ENCODE measurements at regions not wholly inside any gene's neighbourhood (a gene's known extent, or its start where the extent isn't known, plus 50 kb on each side); places are given as distances from the start of the nearest gene placed in this dataset.

- no peak overlapping the region for H2AFZ ChIP-seq (ENCODE audit: low read depth, low read length)
- TF ChIP-seq CTCF (IDR thresholded peaks at IDR 0.05; ENCODE audit: low read depth, low read length) (no peak), EZH2phosphoT487 (IDR thresholded peaks at IDR 0.05; ENCODE audit: low read depth) (no peak)
- H3K27ac ChIP-seq (ENCODE audit: low read length), result no peak overlapping the region
- H3K9me3 ChIP-seq (ENCODE audit: insufficient read depth, low read length), result no peaks in the 10 kb centered on the region
- peaks cover 16% of the 10 kb centered on the region; the same call in 1 of the 2 replicates for H3K27me3 ChIP-seq (ENCODE audit: low read depth, low read length)
- H3K4me2 ChIP-seq (ENCODE audit: low read length), result no peak overlapping the region
- H3K9ac ChIP-seq (ENCODE audit: low read length), result no peak overlapping the region
- H3K79me2 ChIP-seq (ENCODE audit: low read length), result no peaks in the 10 kb centered on the region
- H4K20me1 ChIP-seq (ENCODE audit: insufficient read depth, low read length), result no peaks in the 10 kb centered on the region
- no peaks in the 10 kb centered on the region for H3K36me3 ChIP-seq (replicated peaks; ENCODE audit: low read depth, low read length)
- H3K4me3 ChIP-seq (ENCODE audit: low read length), result no peak overlapping the region
- no peaks in the 10 kb centered on the region for H3K4me1 ChIP-seq (ENCODE audit: low read length)
Observed at GRCh38 chr15:96049323-96049722, 281.2 kb upstream of the NR2F2 start.

GRCh38 chr15:96049766-96050165 lies 280.7 kb upstream of the NR2F2 start:
- no peaks in the 10 kb centered on the region for H3K4me1 ChIP-seq (ENCODE audit: low read length)
- no peak overlapping the region for H3K4me3 ChIP-seq (ENCODE audit: low read length)
- no peaks in the 10 kb centered on the region for H3K9me3 ChIP-seq (ENCODE audit: insufficient read depth, low read length)
- no peaks in the 10 kb centered on the region for H3K36me3 ChIP-seq (replicated peaks; ENCODE audit: low read depth, low read length)
- no peaks in the 10 kb centered on the region for H4K20me1 ChIP-seq (ENCODE audit: insufficient read depth, low read length)
- no peak overlapping the region for H2AFZ ChIP-seq (ENCODE audit: low read depth, low read length)
- TF ChIP-seq CTCF (IDR thresholded peaks at IDR 0.05; ENCODE audit: low read depth, low read length) (no peak), EZH2phosphoT487 (IDR thresholded peaks at IDR 0.05; ENCODE audit: low read depth) (no peak)
- no peak overlapping the region for H3K4me2 ChIP-seq (ENCODE audit: low read length)
- peaks cover 16% of the 10 kb centered on the region; the same call in 1 of the 2 replicates for H3K27me3 ChIP-seq (ENCODE audit: low read depth, low read length)
- no peak overlapping the region for H3K9ac ChIP-seq (ENCODE audit: low read length)
- H3K27ac ChIP-seq (ENCODE audit: low read length), result no peak overlapping the region
- no peaks in the 10 kb centered on the region for H3K79me2 ChIP-seq (ENCODE audit: low read length)

- TF ChIP-seq CTCF (IDR thresholded peaks at IDR 0.05; ENCODE audit: low read depth, low read length) (no peak; the same call in 1 of the 2 replicates), EZH2phosphoT487 (IDR thresholded peaks at IDR 0.05; ENCODE audit: low read depth) (no peak)
- Histone ChIP-seq H3K9me3 (ENCODE audit: insufficient read depth, low read length) (no peaks in the 10 kb centered on the region), H3K4me1 (ENCODE audit: low read length) (no peaks in the 10 kb centered on the region), H3K36me3 (replicated peaks; ENCODE audit: low read depth, low read length) (no peaks in the 10 kb centered on the region), H3K4me3 (ENCODE audit: low read length) (no peak overlapping the region), H3K4me2 (ENCODE audit: low read length) (no peak overlapping the region), H3K27me3 (ENCODE audit: low read depth, low read length) (peaks cover 16% of the 10 kb centered on the region; the same call in 1 of the 2 replicates), H3K79me2 (ENCODE audit: low read length) (no peaks in the 10 kb centered on the region), H3K9ac (ENCODE audit: low read length) (no peak overlapping the region), H4K20me1 (ENCODE audit: insufficient read depth, low read length) (no peaks in the 10 kb centered on the region), H2AFZ (ENCODE audit: low read depth, low read length) (no peak overlapping the region), H3K27ac (ENCODE audit: low read length) (no peak overlapping the region)
Observed at GRCh38 chr15:96051598-96051997, 278.9 kb upstream of the NR2F2 start.

DNA sequence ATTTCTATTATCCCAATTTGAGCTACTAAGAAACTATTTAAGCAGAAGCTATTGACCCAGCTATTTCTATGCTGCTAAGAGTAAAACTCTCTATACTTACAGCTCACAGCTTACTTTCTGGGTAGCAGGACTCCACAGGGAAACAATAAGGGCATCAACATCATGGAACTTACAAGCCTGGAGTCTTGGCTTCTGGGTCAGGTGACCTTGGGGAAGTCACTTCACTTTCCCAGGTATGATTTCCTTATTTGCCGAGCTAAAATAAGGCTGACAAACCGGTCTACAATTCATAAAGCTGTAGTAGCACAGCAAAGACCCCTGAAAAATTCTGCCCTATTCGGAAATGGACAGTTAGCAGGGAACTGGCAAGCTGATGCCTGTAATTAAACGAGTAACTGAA lies 278.3 kb upstream of the NR2F2 start:
- Histone ChIP-seq H3K4me1 (ENCODE audit: low read length) (no peaks in the 10 kb centered on the region; the same call in 1 of the 2 replicates), H3K27me3 (ENCODE audit: low read depth, low read length) (peaks cover 16% of the 10 kb centered on the region; the same call in 1 of the 2 replicates), H3K9ac (ENCODE audit: low read length) (no peak overlapping the region), H4K20me1 (ENCODE audit: insufficient read depth, low read length) (no peaks in the 10 kb centered on the region), H3K27ac (ENCODE audit: low read length) (no peak overlapping the region), H3K4me2 (ENCODE audit: low read length) (no peak overlapping the region), H3K79me2 (ENCODE audit: low read length) (no peaks in the 10 kb centered on the region), H3K4me3 (ENCODE audit: low read length) (no peak overlapping the region), H3K9me3 (ENCODE audit: insufficient read depth, low read length) (no peaks in the 10 kb centered on the region), H2AFZ (ENCODE audit: low read depth, low read length) (no peak overlapping the region), H3K36me3 (replicated peaks; ENCODE audit: low read depth, low read length) (no peaks in the 10 kb centered on the region)
- TF ChIP-seq CTCF (IDR thresholded peaks at IDR 0.05; ENCODE audit: low read depth, low read length) (no peak), EZH2phosphoT487 (IDR thresholded peaks at IDR 0.05; ENCODE audit: low read depth) (no peak)

All from OCI-LY3 (cell line).